ENCODE measurements at regions not wholly inside any gene's neighbourhood (a gene's known extent, or its start where the extent isn't known, plus 50 kb on each side); places are given as distances from the start of the nearest gene placed in this dataset.

DNA sequence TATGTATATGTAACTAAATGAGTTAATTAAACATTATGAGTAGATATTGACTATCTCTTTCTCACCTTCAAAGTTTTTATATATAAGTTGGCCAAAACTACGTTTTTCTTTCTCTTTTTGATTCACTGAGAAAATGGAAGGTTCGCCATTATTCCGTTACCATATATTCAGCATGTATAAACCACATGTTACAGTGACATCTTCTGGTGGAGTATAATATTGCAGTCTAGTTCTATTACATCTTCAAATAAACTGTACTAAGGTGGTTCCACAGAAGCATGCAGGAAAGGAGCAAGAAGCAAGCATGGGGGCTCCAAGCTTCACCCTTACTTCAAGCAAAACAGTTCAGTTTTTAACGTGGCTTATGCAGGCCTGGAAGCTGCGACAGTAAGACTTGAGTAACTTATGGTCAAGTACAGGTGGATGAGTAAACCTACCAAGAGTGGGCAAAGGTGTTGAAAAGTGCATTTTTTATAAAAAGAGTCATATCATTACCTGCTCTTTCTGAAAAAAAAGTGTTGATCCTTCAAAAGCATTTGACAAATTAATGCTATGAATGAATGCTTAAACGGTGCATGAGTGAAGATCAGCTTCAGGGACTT lies 129.8 kb upstream of the RAB6C start:
- DNase-seq: no peak

DNA sequence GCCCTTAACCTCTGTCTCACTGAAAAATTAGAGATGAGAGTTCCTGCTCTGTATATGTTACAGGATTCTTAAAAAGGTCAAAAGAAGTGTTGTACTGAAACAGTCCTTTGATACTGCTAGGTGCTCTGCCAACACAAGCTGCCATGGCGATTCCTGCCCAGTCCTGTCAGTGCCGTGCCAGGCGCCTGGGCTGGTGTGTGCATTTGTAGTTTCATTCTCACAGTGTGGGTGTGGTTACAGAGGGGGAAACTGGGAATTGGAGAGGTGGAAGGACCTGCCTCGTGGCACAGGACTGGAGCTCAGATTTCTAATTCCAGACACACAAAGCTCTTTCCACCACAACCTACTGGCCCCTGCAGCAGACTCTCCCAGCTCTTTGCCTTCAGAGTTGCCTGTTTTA lies 122.3 kb upstream of the RAB6C start:
- DNase-seq: no peak

DNA sequence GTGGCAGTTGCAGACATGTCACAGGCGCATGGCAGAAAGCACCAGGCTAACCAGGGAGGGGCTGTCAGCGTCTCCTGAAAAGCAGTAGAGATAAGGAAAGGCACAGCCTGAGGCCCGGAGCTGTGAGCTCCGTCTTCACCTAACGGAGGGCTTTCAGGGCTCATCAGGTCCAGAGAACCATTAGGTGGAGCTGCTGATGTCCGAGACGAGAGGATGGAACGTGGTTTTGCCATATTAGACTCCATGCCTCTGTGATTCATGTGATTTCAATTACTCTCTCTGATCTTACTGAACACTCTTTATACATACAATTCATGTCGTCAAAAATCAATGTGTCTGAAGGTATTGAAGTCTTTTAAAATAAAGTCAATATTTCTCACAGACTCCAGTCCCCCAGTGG lies 120.3 kb upstream of the RAB6C start:
- DNase-seq: no peak

DNA sequence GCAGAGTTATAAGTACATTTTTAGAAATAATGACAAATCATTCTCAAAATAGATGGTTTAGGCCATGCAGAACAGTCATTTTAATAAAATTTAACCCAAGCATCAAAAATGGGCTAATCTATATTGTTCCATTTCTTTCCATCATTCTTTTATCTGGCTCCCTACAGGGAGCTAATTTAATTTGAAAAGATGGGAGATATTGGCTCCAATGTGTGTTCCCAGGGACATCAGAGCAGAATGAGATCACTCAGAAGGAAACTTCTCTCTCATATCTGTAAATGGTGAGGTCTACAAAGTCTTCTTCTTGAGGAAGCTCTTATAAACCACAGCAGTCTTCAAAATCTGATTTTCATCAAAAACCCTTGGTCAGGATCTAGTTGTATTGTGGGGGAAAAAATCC lies 119.4 kb upstream of the RAB6C start:
- no peak for DNase-seq

DNA sequence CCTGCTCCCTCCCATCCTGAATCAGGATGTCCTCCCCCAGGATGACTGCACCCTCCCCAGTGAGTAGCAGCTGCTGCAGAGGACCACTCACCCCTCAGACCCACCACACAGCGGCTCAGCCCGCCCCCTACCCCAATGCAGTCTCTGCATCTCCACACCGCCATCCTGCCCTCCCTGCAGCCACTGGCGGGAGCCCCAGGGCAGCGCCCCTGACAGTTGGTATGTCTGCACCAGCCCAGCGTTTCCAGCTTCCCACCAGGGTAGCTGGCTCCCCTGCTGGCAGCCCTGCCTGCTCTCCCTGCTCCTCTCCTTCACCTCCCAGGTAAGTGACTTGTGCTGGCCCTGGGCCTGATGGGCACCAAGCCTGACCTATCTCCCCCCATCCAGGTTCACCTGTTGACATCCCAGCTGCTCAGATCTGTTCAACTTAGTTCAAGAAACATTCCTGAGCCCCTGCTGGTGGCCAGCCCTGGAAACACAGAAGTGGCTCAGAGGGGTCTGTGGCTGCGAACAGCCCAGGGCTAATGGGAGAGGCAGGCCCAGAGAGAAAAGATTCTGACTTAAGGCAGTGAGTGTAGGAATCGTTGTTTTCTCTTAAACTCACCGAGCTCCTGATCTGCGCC lies 117.7 kb upstream of the RAB6C start:
- DNase-seq: no peak

DNA sequence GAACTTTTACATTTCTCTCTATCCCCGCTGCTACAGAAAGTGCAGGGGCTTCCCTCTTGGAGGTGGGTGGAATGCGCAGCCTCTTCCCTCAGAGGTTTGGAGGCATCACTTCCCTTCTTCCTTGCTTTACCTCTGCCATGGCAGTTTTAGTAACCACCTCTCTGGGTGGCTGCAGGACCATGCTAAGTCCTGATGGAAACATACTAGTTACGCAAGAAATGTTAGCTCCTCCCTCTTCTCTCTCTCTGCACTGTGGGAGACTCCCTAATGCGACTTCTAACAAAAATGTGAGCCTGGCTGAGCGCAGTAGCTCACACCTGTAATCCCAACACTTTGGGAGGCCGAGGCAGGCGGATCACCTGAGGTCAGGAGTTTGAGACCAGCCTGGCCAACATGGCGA lies 116.8 kb upstream of the RAB6C start:
- DNase-seq: no peak

DNA sequence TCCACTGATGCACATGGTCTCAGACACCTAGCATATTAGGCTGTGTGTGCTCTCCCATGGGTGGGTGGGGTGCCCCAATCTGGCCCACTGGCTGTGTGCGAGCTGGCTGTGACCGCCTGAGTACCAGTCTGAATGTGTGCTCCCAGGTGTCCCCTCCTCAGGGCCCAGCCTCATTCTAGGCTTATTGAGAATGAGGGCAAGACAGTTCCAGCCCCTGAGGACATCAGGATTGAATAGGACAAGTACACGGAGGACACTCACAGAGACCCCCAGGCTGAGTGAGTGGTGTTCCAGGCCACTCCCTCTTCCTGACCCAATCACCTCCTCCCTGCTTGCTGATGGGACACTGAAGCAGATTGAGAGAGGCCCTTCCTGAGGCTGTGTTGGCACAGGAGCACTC lies 116.1 kb upstream of the RAB6C start:
- DNase-seq: no peak

DNA sequence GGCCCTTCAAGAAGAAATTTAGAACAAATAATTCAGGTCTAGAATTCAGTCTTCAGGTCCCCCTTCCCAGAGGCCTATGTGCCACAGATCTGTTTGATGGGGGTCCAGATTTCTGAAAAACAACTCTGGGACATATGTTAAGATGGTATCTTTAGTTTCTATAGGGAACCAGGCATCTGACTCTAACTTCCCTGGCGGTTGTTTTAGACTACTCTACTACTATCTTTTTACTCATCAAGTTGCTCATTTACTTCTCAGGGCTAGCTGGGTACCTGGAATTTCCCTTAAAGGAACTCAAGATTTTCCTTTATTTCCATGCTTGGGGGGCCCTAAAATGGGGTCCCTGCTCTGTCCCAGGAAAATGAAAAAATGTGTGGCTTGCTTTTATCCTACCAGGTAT lies 114.7 kb upstream of the RAB6C start:
- DNase-seq: no peak

DNA sequence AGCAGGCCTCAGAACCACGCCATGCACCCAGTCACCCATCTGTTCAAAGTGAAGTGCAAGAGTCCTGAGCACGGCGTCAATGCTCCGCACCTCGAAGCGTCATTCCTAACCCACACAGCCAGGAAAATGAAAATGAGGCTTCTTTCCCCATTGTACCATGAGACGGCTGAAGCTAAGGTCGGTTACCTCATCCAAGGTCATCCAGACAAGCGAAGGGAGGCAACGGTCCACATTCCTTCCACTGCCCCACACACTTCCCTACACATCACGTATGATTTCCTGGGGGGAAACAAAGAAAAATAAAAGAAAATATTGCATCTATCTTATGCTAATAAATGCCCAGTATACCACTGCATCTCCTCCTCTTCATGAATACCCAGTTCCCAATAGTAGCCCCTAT lies 113.5 kb upstream of the RAB6C start:
- no peak for DNase-seq

DNA sequence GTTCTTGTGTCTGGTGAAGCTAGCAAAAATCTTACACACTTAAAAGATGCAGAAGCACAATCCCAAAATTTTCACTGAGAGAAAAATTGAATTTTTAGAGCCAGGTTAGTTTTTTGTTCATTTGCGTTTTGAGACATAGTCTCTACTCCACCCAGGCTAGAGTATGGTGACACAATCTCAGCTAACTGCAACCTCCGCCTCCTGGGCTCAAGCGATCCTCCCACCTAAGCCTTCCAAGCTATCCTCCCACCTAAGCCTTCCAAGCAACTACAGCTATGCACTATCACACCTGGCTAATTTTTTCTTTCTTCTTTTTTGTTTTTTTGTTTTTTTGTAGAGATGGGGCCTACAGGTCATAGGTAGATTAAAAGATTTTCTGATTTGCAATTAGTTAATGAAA lies 113.1 kb upstream of the RAB6C start:
- no peak for DNase-seq

DNA sequence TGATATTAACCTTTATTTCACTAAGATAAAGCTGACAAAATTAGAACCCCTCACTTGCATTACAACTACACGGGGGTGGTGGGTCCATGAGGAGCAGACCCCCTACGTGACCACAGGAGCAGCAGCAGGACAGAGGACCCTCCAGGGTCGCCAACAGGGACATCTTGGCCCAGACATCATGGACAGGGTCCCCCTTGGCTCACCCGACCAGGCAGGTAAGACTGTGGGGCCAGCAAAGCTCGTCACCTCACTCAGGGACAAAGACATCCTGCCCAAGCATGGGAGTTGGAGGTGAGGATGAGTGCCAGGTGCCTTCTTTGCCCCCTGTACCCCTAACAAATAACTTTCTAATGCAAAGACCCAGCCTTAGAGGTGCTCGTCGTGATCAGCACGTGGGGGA lies 111.3 kb upstream of the RAB6C start:
- DNase-seq: no peak

DNA sequence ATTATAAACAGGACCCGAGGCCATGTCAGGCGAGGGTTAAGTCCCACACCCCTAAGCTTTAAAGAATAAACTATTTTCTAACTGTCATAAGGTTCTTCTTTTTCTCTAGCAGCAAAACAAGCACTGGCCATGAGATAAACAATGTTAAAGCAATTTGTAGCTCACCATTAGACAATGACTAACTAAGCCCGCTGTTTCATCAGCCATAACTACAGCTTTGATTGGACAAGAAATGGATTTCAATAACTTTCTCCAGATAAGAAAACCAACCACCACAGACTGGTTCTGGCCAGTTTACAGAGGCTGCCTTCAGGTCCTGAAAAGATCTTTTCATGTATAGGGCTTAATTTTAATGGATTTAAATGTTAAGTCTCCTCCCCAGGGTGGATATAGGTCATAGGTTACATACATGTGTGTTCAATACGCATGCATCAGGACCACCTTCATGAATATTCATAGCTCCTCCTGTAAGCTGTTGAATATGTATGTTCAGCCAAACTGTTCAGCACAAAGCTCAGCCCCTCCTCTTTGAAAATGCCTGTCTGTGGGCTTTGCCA lies 108.7 kb upstream of the RAB6C start:
- no peak for DNase-seq

DNA sequence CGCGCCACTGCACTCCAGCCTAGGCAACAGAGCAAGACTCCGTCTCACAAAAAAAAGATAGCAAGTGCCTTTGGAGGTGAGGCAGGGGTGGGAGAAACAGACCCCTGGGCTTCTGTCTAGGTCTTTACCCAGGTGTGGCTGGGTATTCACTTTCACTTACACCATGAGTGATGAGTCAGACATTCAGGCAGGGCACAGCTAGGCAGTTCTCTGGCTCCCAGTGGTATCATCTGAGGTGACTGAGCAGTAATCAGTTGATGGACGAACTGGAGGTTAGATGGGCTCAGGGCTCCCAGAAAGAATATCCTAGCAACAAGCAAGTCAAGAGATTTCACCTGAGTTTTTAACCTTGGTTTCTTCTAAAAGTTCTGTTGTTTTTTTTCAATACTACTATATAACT lies 107.0 kb upstream of the RAB6C start:
- no peak for DNase-seq

DNA sequence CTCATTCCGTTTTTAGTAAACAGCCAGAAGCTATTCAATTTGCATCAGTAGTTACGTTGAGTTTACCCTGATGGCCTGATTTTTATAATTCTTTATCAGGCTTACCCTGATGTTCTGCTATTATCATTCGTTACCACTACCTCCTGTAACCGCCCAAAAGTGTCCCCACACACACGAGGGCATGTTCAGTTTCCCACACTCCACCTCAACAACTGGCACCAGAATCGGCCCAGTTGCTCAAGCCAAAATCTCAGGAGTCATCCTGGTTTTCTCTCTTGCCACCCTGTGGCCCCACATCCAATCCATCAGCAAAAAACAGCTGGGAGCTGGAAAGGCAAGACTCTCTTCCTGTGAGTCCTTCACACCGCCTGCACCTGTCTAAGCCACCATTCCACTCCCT lies 102.9 kb upstream of the RAB6C start:
- DNase-seq: no peak

DNA sequence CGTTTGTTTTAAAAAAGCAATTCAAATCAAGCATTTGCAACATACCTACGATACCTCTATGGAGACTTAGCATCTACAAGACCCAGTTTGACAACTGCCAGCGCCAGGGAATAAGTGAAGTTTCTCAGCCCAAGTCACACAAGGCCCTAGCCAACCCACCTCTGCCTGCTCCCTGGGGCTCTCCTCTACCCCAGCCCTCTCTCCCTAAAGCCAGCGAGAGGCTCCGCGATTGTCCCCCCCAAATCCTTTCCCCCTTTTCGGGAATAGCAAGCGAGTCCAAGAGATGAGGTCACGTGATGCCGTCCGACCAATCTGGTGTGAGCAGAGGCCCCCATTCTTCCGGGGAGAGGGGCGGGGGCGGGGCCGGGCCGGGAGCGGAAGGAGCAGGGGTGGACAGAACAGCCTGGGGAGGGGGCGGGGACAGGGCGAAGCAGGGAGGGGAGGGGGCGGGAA lies 102.2 kb upstream of the RAB6C start:
- peak; percentile 88 for DNase-seq

DNA sequence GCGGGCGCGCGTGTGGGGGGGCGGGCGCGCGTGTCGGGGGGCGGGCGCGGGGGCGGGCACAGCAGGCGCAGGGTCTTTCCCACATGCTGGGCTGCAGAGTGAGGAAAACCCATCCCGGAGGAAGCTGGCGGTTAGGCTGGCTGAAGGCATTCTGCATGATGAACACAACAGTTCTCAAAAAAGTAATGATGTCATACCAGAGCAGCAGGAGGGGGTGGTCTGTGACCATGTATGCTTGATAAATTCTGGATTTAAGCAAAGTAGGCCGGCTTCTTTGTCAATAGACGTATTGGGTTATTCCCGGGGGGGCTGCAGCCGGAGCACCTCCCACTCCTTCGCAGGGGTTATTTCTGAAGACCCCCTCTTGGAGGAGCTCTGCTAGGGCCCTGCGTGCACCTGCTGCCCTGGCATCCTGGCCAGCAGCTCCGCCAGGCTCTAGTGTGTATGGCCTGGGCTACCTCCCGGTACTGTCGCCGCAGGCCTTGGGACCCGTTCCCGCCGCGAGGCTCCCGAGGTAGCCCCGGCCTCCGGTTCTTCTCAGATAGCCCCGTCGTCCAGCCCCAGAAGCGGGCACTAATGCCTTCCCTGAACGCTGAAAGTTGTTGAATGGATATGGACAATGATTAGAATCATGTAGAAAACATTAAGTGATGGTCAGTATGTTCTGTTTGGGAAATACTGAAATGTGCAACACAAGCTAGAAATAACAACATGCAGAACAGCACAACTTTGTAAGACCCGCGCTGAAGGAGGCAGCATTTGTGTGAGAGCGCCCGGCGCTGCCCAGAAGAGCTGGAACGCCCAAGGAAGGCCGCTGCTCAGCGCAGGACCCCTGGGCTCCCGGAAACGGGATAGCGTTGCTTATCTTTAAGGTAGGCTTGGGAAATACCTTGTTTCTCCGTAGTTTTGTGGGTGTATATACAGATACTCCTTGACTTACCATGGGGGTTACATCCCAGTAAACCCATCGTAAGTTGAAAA lies 101.4 kb upstream of the RAB6C start:
- no peak for DNase-seq

DNA sequence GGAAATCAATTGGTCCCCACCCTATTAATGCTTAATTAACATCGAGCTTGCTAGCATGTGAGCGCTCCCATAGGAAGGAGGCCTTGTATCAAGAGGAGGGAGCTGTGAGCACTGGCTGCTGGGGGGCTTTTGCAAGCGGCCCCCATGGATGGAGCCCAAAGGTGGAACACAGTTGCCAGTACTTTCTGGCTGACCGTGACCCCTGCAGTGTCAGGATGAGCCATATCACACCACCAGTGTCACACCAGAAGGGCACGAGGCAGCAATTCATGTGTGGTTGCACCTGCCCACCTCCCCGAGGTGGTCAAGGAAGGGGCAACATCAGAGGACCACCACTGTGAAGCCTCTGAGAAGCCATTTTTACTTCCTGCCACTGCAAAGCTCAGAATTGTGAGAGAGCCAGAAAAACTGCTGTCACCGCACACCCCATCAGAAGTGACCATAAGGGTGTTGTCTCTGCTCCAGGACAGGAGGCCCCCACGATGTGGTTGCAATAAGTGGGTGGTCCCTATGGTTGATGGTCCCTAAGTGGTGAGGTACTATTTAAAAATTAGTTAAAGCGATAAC lies 99.8 kb upstream of the RAB6C start:
- no peak for DNase-seq

DNA sequence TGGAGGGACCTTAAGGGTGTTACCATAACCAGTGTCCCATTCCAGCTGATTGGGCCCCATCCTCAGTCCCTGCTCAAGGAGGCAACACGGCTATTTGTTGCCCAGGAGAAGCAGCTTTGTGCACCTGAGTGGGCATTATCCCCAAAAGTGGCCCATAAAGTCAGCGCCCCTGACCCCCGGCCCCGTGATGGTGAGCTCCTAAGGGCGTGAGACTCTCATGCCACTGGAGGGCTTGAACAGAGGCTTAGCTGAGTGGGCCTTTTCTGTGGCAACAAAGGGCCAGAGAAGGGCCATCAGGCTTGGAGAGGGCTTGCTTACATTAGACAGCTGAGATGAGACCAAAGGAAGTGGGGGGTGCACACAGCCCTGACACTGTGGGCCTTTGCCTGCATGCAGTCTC lies 99.2 kb upstream of the RAB6C start:
- no peak for DNase-seq

DNA sequence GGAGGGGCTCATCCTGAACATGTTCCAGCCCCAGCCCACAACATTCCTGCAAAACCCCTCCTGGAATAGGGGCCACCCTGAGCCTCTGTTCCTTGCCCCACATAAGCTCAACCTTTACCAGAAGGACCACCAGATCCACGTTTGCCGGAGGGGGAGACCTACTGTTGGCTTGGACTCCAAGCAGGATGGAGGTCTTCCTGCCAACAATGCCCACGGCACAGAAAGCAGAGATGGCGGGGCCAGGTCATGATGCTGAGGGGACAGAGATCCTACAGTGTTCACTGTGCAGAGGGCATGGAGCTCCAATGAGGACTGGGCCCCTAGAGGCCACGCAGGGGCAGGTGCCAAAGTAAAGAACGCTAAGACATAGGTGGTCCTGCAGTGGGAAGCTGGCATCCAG lies 98.5 kb upstream of the RAB6C start:
- no peak for DNase-seq

DNA sequence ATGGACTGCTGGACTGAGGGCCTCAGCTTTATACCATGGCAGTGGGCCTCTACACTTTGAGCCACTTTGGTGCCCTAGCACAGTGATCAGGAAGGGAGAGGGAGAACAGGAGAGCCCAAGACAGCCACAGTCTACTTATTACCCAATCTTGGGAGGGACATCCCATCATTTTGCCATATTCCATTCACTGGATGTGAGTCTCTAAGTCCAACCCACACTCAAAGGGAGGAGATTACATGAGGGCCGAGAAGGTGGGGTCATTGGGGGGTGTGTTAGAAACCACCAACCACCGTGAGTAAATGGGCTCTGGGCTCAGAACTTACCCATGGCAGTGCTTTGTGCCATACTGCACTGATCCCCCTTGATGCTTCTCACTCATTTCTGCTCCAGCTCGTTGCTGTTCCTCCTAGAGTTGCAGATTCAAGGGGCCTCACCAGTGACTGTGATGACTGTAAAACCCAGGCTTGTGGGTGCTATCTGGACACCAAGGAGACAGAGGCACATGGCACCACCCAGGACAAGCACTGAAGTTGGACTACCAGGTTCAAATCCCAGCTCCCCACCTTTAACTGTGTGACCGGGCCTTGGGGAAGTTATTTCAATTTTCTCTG lies 97.6 kb upstream of the RAB6C start:
- DNase-seq: no peak

DNA sequence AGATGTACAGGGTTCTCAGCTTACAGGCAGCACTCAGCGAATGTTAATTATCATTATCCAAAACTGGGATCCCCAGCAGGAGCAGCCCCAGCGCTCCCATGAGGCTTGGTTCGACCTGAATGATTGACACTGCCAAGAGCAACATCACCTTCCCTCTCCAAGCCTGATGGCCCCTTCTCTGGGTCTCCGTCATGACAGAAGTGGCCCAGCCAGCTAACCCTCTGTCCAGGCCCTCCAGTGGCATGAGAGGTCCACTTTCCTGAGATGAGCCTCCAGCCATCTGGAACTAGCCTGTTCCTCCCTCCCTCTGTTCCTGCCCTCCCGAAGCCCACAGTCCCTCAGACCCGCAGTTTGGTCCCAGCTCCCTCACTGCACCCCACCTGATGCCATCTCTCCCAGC lies 97.0 kb upstream of the RAB6C start:
- DNase-seq: no peak

DNA sequence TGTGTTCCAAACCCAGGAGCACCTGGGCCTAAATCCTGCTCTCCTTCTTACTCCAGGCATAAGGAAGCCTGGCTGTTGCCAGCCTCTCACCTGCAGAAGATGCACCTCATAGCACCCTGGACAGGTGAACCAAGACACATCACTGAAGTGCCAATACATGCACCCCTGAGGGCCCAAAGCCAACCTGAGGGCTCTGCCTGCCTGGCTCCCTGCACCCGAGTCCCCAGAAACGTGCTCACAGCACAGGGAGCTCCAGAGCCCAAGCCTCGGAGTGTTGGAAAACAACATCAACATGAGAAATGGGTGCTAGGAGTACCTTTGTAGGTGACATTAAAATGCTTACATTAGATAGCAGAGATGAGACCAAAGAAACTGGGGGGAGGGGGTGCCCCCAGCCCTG lies 96.3 kb upstream of the RAB6C start:
- no peak for DNase-seq

DNA sequence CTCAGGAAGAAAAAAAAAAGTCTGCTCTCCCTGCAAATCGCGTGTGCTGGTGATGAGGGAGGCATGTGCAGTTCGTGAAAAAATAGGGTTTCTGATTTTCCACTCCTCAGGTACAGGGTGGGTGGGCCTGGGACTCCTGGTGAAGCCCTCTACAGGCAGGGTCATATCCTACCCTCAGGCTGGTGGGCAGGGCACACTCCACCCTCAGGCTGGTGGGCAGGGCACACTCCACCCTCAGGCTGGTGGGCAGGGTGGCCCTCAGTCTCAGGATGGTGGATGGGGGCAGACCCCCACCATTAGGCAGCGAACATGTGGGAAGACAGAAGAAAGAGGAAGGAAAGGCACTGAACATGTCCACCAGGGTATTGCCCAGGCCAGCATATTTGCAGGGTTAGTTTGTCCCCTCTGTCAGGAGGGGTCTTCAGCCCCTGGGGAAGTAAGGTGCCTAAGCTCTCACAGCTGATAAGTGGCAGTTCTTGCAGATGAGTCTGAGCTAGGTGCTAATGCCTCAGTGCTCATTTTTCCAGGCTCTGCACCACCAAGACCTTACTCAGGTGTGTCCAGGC lies 95.2 kb upstream of the RAB6C start:
- DNase-seq: no peak

All from stimulated activated CD4-positive, alpha-beta T cell treated with anti-CD3 and anti-CD28 coated beads, Interleukin-15, amount 100 ng/mL, for 24 hours (primary cell).